NOMO-1 treated with DMSO at 0.1 percent for 48 hours (cell line): ENCODE measurements at regions not wholly inside any gene's neighbourhood (a gene's known extent, or its start where the extent isn't known, plus 50 kb on each side); places are given as distances from the start of the nearest gene placed in this dataset.

Experiments used
- DNase-seq: peaks from one replicate; lab custom pipeline; 2025; ENCODE audit not compliant: unreplicated experiment; lab: John Stamatoyannopoulos, UW

- no peak for DNase-seq
Measured at GRCh38 chr11:115007851-115008250, 329.5 kb downstream of the NXPE2 start.

- DNase-seq: no peak
Measured at GRCh38 chr11:115008799-115009198, 330.5 kb downstream of the NXPE2 start.

- DNase-seq: no peak
Measured at GRCh38 chr11:115017529-115017928, 339.2 kb downstream of the NXPE2 start.

GRCh38 chr11:115030166-115030565, 351.8 kb downstream of the NXPE2 start:
- no peak for DNase-seq

- DNase-seq: no peak
Measured at GRCh38 chr11:115036406-115037180, 358.3 kb downstream of the NXPE2 start.

- no peak for DNase-seq
Measured at GRCh38 chr11:115042002-115042401, 363.7 kb downstream of the NXPE2 start.

- no peak for DNase-seq
Measured at GRCh38 chr11:115047631-115048030, 369.3 kb downstream of the NXPE2 start.

- DNase-seq: no peak
Measured at GRCh38 chr11:115049796-115050195, 371.5 kb downstream of the NXPE2 start.

- no peak for DNase-seq
Measured at GRCh38 chr11:115050756-115051155, 372.4 kb downstream of the NXPE2 start.

GRCh38 chr11:115051938-115052590, 373.7 kb downstream of the NXPE2 start:
- DNase-seq: no peak

GRCh38 chr11:115052601-115053000, 374.3 kb downstream of the NXPE2 start:
- DNase-seq: no peak

- DNase-seq: no peak
Measured at GRCh38 chr11:115054570-115055538, 376.5 kb downstream of the NXPE2 start.

GRCh38 chr11:115056514-115056913, 378.2 kb downstream of the NXPE2 start:
- no peak for DNase-seq

GRCh38 chr11:115060840-115061239, 382.5 kb downstream of the NXPE2 start:
- no peak for DNase-seq

- no peak for DNase-seq
Measured at GRCh38 chr11:115065314-115065713, 387.0 kb downstream of the NXPE2 start.

GRCh38 chr11:115065830-115066664, 387.7 kb downstream of the NXPE2 start:
- DNase-seq: no peak

- DNase-seq: no peak
Measured at GRCh38 chr11:115067471-115067870, 389.1 kb downstream of the NXPE2 start.

- no peak for DNase-seq
Measured at GRCh38 chr11:115067900-115068530, 389.7 kb downstream of the NXPE2 start.

GRCh38 chr11:115069599-115069998, 391.3 kb downstream of the NXPE2 start:
- DNase-seq: no peak

GRCh38 chr11:115075356-115075755, 397.0 kb downstream of the NXPE2 start:
- no peak for DNase-seq
